Gastroesophageal sphincter (tissue), 4 donors: ENCODE measurements at regions not wholly inside any gene's neighbourhood (a gene's known extent, or its start where the extent isn't known, plus 50 kb on each side); places are given as distances from the start of the nearest gene placed in this dataset.

Experiments used
- ATAC-seq: fragments of 150-250 bp; one replicate; pipeline ENCODE4 v1.9.1; 2016; ENCODE audit warnings: mild to moderate bottlenecking, moderate library complexity
- H3K27ac ChIP-seq, 4 donors: fragments of 200-600 bp; sonication (generic) in 3 of 4; 1 replicate in 3 of 4; 2 replicates in 1 of 4; pipeline ENCODE4 v1.5.1; 2016 to 2019
- H3K27me3 ChIP-seq: fragments of 200-600 bp; sonication (generic); one replicate; pipeline ENCODE4 v1.5.1; 2019
- H3K36me3 ChIP-seq, 2 donors: fragments of 200-600 bp; sonication (generic); one replicate each; pipeline ENCODE4 v1.5.1; 2019; ENCODE audit warnings: control low read depth in 1 of 2
- H3K4me1 ChIP-seq, 3 donors: fragments of 200-600 bp; sonication (generic); 1 replicate in 2 of 3; 2 replicates in 1 of 3; pipeline ENCODE4 v1.5.1; 2016 to 2019; ENCODE audit warnings: control low read depth in 2 of 3
- H3K4me3 ChIP-seq, 2 donors: fragments of 200-600 bp; sonication (generic); one replicate each; pipeline ENCODE4 v1.5.1; 2019; ENCODE audit warnings: mild to moderate bottlenecking in 1 of 2, moderate library complexity in 1 of 2
- H3K9me3 ChIP-seq, 3 donors: fragments of 200-600 bp; sonication (generic); one replicate each; pipeline ENCODE4 v1.5.1; 2017 to 2019; ENCODE audit warnings: control low read depth in 2 of 3
- EP300 ChIP-seq: sonication (generic); formaldehyde crosslinking; IDR thresholded peaks from one replicate; pipeline ENCODE4 v1.6.1; 2017; ENCODE audit warnings: antibody characterized with exemption, mild to moderate bottlenecking
- POLR2A ChIP-seq, 2 donors: fragments of 450-650 bp; IDR thresholded peaks; one replicate each; pipeline ENCODE4 v1.6.1; 2017; ENCODE audit warnings: antibody characterized with exemption in 2 of 2, mild to moderate bottlenecking in 2 of 2, moderate library complexity in 1 of 2
- POLR2AphosphoS5 ChIP-seq: sonication (generic); formaldehyde crosslinking; IDR thresholded peaks from one replicate; pipeline ENCODE4 v1.6.1; 2017; ENCODE audit warnings: antibody characterized with exemption
- WGBS, 2 donors: methylation state at CpG; one replicate each; pipeline ENCODE4 v1.1.5; 2018; ENCODE audit warnings: low coverage in 1 of 2; 5-methylcytosine and 5-hydroxymethylcytosine counted together
- TF ChIP-seq, protein P1 (sequence below), 4 experiments: fragments of 200-600 bp in 2 of 4; fragments of 450-650 bp in 2 of 4; sonication (generic) in 1 of 4; IDR thresholded peaks; one replicate each; pipeline ENCODE4 v1.5.1; 2017 to 2019; ENCODE audit warnings: antibody characterized with exemption in 4 of 4, mild to moderate bottlenecking in 2 of 4, moderate library complexity in 2 of 4

GRCh38 chr20:47971058-47971791, 185.9 kb upstream of the SULF2 start:
- WGBS, 2 donors = 92 to 95% methylated on average over 7 of the region's 14 CpGs
- H3K9me3 ChIP-seq = no peaks in the 10 kb centered on the region
- H3K4me1 ChIP-seq = peaks cover 0 to 22% (median 4%) of the 10 kb centered on the region in 3 donors
- no peak overlapping the region for H3K4me3 ChIP-seq
- H3K27me3 ChIP-seq = no peaks in the 10 kb centered on the region
- TF ChIP-seq, protein P1, sequence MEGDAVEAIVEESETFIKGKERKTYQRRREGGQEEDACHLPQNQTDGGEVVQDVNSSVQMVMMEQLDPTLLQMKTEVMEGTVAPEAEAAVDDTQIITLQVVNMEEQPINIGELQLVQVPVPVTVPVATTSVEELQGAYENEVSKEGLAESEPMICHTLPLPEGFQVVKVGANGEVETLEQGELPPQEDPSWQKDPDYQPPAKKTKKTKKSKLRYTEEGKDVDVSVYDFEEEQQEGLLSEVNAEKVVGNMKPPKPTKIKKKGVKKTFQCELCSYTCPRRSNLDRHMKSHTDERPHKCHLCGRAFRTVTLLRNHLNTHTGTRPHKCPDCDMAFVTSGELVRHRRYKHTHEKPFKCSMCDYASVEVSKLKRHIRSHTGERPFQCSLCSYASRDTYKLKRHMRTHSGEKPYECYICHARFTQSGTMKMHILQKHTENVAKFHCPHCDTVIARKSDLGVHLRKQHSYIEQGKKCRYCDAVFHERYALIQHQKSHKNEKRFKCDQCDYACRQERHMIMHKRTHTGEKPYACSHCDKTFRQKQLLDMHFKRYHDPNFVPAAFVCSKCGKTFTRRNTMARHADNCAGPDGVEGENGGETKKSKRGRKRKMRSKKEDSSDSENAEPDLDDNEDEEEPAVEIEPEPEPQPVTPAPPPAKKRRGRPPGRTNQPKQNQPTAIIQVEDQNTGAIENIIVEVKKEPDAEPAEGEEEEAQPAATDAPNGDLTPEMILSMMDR (IDR thresholded peaks at IDR 0.05) = no peak
- TF ChIP-seq EP300 (no peak), POLR2A (IDR thresholded peaks at IDR 0.05) (no peak), POLR2AphosphoS5 (no peak)
- ATAC-seq = no peak
- H3K27ac ChIP-seq = peak overlapping the region in 2 of 4 donors; percentile 38 to 69
- H3K36me3 ChIP-seq = no peaks in the 10 kb centered on the region

GRCh38 chr20:47970282-47970903, 185.1 kb upstream of the SULF2 start:
- no peaks in the 10 kb centered on the region for H3K36me3 ChIP-seq
- WGBS, 2 donors = 78 to 80% methylated on average over 6 to 8 of the region's 8 CpGs
- H3K27me3 ChIP-seq = no peaks in the 10 kb centered on the region
- no peak overlapping the region for H3K27ac ChIP-seq
- no peaks in the 10 kb centered on the region for H3K9me3 ChIP-seq
- H3K4me3 ChIP-seq = no peak overlapping the region
- H3K4me1 ChIP-seq = peaks cover 0 to 22% (median 4%) of the 10 kb centered on the region in 3 donors
- TF ChIP-seq, protein P1 (IDR thresholded peaks at IDR 0.05) = no peak
- no peak for TF ChIP-seq POLR2A (IDR thresholded peaks at IDR 0.05)
- TF ChIP-seq POLR2AphosphoS5 = no peak
- no peak for TF ChIP-seq EP300
- ATAC-seq = no peak

- H3K4me3 ChIP-seq = no peak overlapping the region
- TF ChIP-seq POLR2AphosphoS5 (no peak), EP300 (no peak), POLR2A (IDR thresholded peaks at IDR 0.05) (no peak)
- TF ChIP-seq, protein P1 (IDR thresholded peaks at IDR 0.05) = no peak
- ATAC-seq = no peak
- H3K4me1 ChIP-seq = peaks cover 0 to 22% (median 4%) of the 10 kb centered on the region in 3 donors
- H3K27me3 ChIP-seq = no peaks in the 10 kb centered on the region
- H3K9me3 ChIP-seq = no peaks in the 10 kb centered on the region
- H3K27ac ChIP-seq = no peak overlapping the region
- 92 to 95% methylated on average over 3 to 5 of the region's 6 CpGs for WGBS, 2 donors
- H3K36me3 ChIP-seq = no peaks in the 10 kb centered on the region
These were observed 184.1 kb upstream of the SULF2 start for GRCh38 chr20:47969426-47969825.

- TF ChIP-seq EP300 = no peak
- TF ChIP-seq POLR2AphosphoS5 = no peak
- TF ChIP-seq, protein P1 (IDR thresholded peaks at IDR 0.05) = no peak
- no peak for TF ChIP-seq POLR2A (IDR thresholded peaks at IDR 0.05)
- H3K27ac ChIP-seq = no peak overlapping the region
- WGBS, 2 donors = 100% methylated on average over 1 of the region's 31 CpGs; no CpG with 5 or more reads in 1 of the 2 donors
- no peak for ATAC-seq
- no peaks in the 10 kb centered on the region for H3K9me3 ChIP-seq
- no peaks in the 10 kb centered on the region for H3K27me3 ChIP-seq
- H3K4me1 ChIP-seq = peaks cover 0 to 18% (median 4%) of the 10 kb centered on the region in 3 donors
- no peaks in the 10 kb centered on the region for H3K36me3 ChIP-seq
- no peak overlapping the region for H3K4me3 ChIP-seq
These were observed 183.4 kb upstream of the SULF2 start for GRCh38 chr20:47968541-47969310.
